ENCODE measurements at regions not wholly inside any gene's neighbourhood (a gene's known extent, or its start where the extent isn't known, plus 50 kb on each side); places are given as distances from the start of the nearest gene placed in this dataset.

- TF ChIP-seq POLR2AphosphoS5 (IDR thresholded peaks at IDR 0.05) = no peak
- no peak for TF ChIP-seq CTCF (IDR thresholded peaks at IDR 0.05)
- no peak for TF ChIP-seq POLR2A (IDR thresholded peaks at IDR 0.05; ENCODE audit: low read depth)
- no peak for TF ChIP-seq EP300 (IDR thresholded peaks at IDR 0.05)
- intact Hi-C loops (cut with DNase I) = no loop called here
- Histone ChIP-seq H3K9me3 (no peaks in the 10 kb centered on the region), H3K4me3 (no peak overlapping the region), H3K27ac (replicated peaks in 1 of 4) (no peak overlapping the region), H3K36me3 (no peaks in the 10 kb centered on the region), H3K27me3 (no peaks in the 10 kb centered on the region), H3K4me1 (no peaks in the 10 kb centered on the region)
- WGBS = 67% methylated on average over 7 of the region's 7 CpGs
- no peak for DNase-seq (ENCODE audit: extremely low spot score)
Measured at GRCh38 chr6:79861023-79861422, 86.3 kb downstream of the ELOVL4 start.

- TF ChIP-seq POLR2AphosphoS5 (IDR thresholded peaks at IDR 0.05) (no peak), CTCF (IDR thresholded peaks at IDR 0.05) (no peak), POLR2A (IDR thresholded peaks at IDR 0.05; ENCODE audit: low read depth) (no peak), EP300 (IDR thresholded peaks at IDR 0.05) (no peak)
- Histone ChIP-seq H3K36me3 (no peaks in the 10 kb centered on the region), H3K4me3 (no peak overlapping the region), H3K4me1 (no peaks in the 10 kb centered on the region), H3K27ac (replicated peaks in 1 of 4) (no peak overlapping the region), H3K27me3 (no peaks in the 10 kb centered on the region), H3K9me3 (no peaks in the 10 kb centered on the region)
- DNase-seq (ENCODE audit: extremely low spot score) = no peak
- 85% methylated on average over 1 of the region's 1 CpG for WGBS
- intact Hi-C loops (cut with DNase I) = no loop called here
Measured at GRCh38 chr6:79847426-79847825, 99.9 kb downstream of the ELOVL4 start.

- DNase-seq (ENCODE audit: extremely low spot score) = no peak
- Histone ChIP-seq H3K4me1 (no peaks in the 10 kb centered on the region), H3K36me3 (no peaks in the 10 kb centered on the region), H3K27ac (replicated peaks in 1 of 4) (no peak overlapping the region), H3K4me3 (no peak overlapping the region), H3K27me3 (no peaks in the 10 kb centered on the region), H3K9me3 (no peaks in the 10 kb centered on the region)
- intact Hi-C loops (cut with DNase I) = no loop called here
- WGBS = 91% methylated on average over 3 of the region's 3 CpGs
- no peak for TF ChIP-seq POLR2AphosphoS5 (IDR thresholded peaks at IDR 0.05)
- TF ChIP-seq CTCF (IDR thresholded peaks at IDR 0.05) = no peak
- TF ChIP-seq POLR2A (IDR thresholded peaks at IDR 0.05; ENCODE audit: low read depth) = no peak
- no peak for TF ChIP-seq EP300 (IDR thresholded peaks at IDR 0.05)
Measured at GRCh38 chr6:79842376-79843040, 104.8 kb downstream of the ELOVL4 start.

- WGBS = 72% methylated on average over 4 of the region's 4 CpGs
Measured at GRCh38 chr6:79841577-79842375, 105.6 kb downstream of the ELOVL4 start.

More at GRCh38 chr6:79841577-79842375, 105.6 kb downstream of the ELOVL4 start:
- Histone ChIP-seq H3K4me3 (no peak overlapping the region), H3K9me3 (no peaks in the 10 kb centered on the region), H3K4me1 (no peaks in the 10 kb centered on the region), H3K27ac (replicated peaks in 1 of 4) (no peak overlapping the region), H3K36me3 (no peaks in the 10 kb centered on the region), H3K27me3 (no peaks in the 10 kb centered on the region)
- no peak for DNase-seq (ENCODE audit: extremely low spot score)
- TF ChIP-seq EP300 (IDR thresholded peaks at IDR 0.05) (no peak), POLR2AphosphoS5 (IDR thresholded peaks at IDR 0.05) (no peak), POLR2A (IDR thresholded peaks at IDR 0.05; ENCODE audit: low read depth) (no peak), CTCF (IDR thresholded peaks at IDR 0.05) (no peak)
- intact Hi-C loops (cut with DNase I) = no loop called here
